Gastrocnemius medialis (tissue), 4 donors: ENCODE measurements at regions not wholly inside any gene's neighbourhood (a gene's known extent, or its start where the extent isn't known, plus 50 kb on each side); places are given as distances from the start of the nearest gene placed in this dataset.

ENCODE experiments used
- CTCF ChIP-seq, 5 experiments: fragments of 450-650 bp in 3 of 5; fragments of 200-600 bp in 2 of 5; sonication (generic) in 2 of 5; IDR thresholded peaks in 4 of 5; conservative IDR thresholded peaks in 1 of 5; 1 replicate in 4 of 5; 2 replicates in 1 of 5; pipeline ENCODE4 v1.5.1; 2016 to 2019; ENCODE audit warnings: antibody characterized with exemption in 5 of 5, mild to moderate bottlenecking in 3 of 5, moderate library complexity in 3 of 5
- POLR2A ChIP-seq, 2 donors: fragments of 450-650 bp; IDR thresholded peaks; one replicate each; pipeline ENCODE4 v1.6.1; 2017; ENCODE audit warnings: antibody characterized with exemption in 2 of 2, mild to moderate bottlenecking in 2 of 2, moderate library complexity in 2 of 2

- no peak for TF ChIP-seq CTCF (IDR thresholded peaks at IDR 0.05 in 4 of 5, conservative IDR thresholded peaks at IDR 0.05 in 1 of 5)
- TF ChIP-seq POLR2A (IDR thresholded peaks at IDR 0.05), result no peak
Measured at GRCh38 chr13:82827724-82828123, 1054.5 kb downstream of the SLITRK1 start.
